H1 (cell line): ENCODE measurements at regions not wholly inside any gene's neighbourhood (a gene's known extent, or its start where the extent isn't known, plus 50 kb on each side); places are given as distances from the start of the nearest gene placed in this dataset.

Source experiments
- CTCF ChIA-PET: fragments of 300-600 bp; sonication (Branson Sonifier 250); formaldehyde crosslinking; loops from one replicate; lab custom pipeline; 2021; ENCODE audit not compliant: partially characterized antibody; lab: Charles Lee
- POLR2A ChIA-PET: fragments of 300-600 bp; sonication (Branson Sonifier 250); formaldehyde crosslinking; loops from one replicate; lab custom pipeline; 2021; ENCODE audit warnings: inconsistent platforms; ENCODE audit not compliant: partially characterized antibody; lab: Charles Lee
- DNase-seq, 2 experiments: peaks; one replicate each; pipeline versions ENCODE4 v3.0.0 to v3.0.0-alpha.2; 2010 to 2022; ENCODE audit warnings: low spot score in 2 of 2, low read depth in 1 of 2, mixed read lengths in 1 of 2
- FAIRE-seq: peaks from 2 replicates; lab custom pipeline; 2011; peaks lifted over from hg19 to GRCh38; lab: Jason Lieb, UNC
- H2AFZ ChIP-seq: 2 replicates; pipeline ENCODE4 v1.8.1; 2012; ENCODE audit warnings: low read length, inconsistent platforms
- H2AK5ac ChIP-seq: 2 replicates; pipeline ENCODE4 v1.6.1; 2013; ENCODE audit warnings: low read depth, low read length
- H2BK120ac ChIP-seq: replicated peaks from 2 replicates; pipeline ENCODE3; 2013; ENCODE audit warnings: low read depth, low read length, inconsistent platforms
- H2BK12ac ChIP-seq: 2 replicates; pipeline ENCODE4 v1.6.1; 2013; ENCODE audit warnings: low read depth, low read length
- H2BK15ac ChIP-seq: 2 replicates; pipeline ENCODE4 v1.6.1; 2013; ENCODE audit warnings: low read length
- H2BK20ac ChIP-seq: 2 replicates; pipeline ENCODE4 v1.6.1; 2013; ENCODE audit warnings: low read length
- H2BK5ac ChIP-seq: 2 replicates; pipeline ENCODE4 v1.6.1; 2013; ENCODE audit warnings: low read depth, low read length
- H3K14ac ChIP-seq: 2 replicates; pipeline ENCODE4 v1.6.1; 2013; ENCODE audit warnings: inconsistent platforms; ENCODE audit not compliant: insufficient read length
- H3K18ac ChIP-seq: 2 replicates; pipeline ENCODE4 v1.6.1; 2013; ENCODE audit warnings: low read length; ENCODE audit errors: extremely low read depth
- H3K23ac ChIP-seq: 2 replicates; pipeline ENCODE4 v1.6.1; 2013; ENCODE audit warnings: inconsistent platforms; ENCODE audit not compliant: insufficient read length
- H3K23me2 ChIP-seq: 2 replicates; pipeline ENCODE4 v1.6.1; 2013; ENCODE audit warnings: low read depth, low read length
- H3K27ac ChIP-seq: 2 replicates; pipeline ENCODE4 v1.6.1; 2011; ENCODE audit warnings: low read depth, low read length, inconsistent platforms
- H3K27me3 ChIP-seq, 4 experiments: replicated peaks in 1 of 4; 1 replicate in 1 of 4; 2 replicates in 3 of 4; pipeline versions ENCODE4 v1.6.1 to v1.8.1; 2011 to 2013; ENCODE audit warnings: low read length in 3 of 4, mild to moderate bottlenecking in 3 of 4, inconsistent platforms in 2 of 4, mixed read lengths in 2 of 4, moderate library complexity in 1 of 4; ENCODE audit not compliant: control insufficient read depth in 3 of 4, insufficient read depth in 3 of 4; ENCODE audit errors: extremely low read depth in 1 of 4
- H3K36me3 ChIP-seq, 4 experiments: 2 replicates each; pipeline versions ENCODE4 v1.6.1 to v1.8.1; 2011 to 2013; ENCODE audit warnings: mild to moderate bottlenecking in 4 of 4, low read length in 3 of 4, moderate library complexity in 2 of 4, control low read depth in 1 of 4, inconsistent platforms in 1 of 4; ENCODE audit not compliant: insufficient read depth in 4 of 4, control insufficient read depth in 2 of 4
- H3K4ac ChIP-seq: replicated peaks from 2 replicates; pipeline ENCODE3; 2013; ENCODE audit warnings: low read length, low read depth, mixed read lengths, inconsistent platforms; ENCODE audit not compliant: insufficient read length
- H3K4me1 ChIP-seq, 4 experiments: replicated peaks in 1 of 4; 1 replicate in 1 of 4; 2 replicates in 3 of 4; pipeline versions ENCODE4 v1.6.1 to v1.8.1; 2011 to 2013; ENCODE audit warnings: low read length in 3 of 4, inconsistent platforms in 2 of 4, mixed read lengths in 1 of 4; ENCODE audit not compliant: insufficient read depth in 4 of 4, control insufficient read depth in 3 of 4
- H3K4me2 ChIP-seq, 2 experiments: 2 replicates each; pipeline versions ENCODE4 v1.6.1 to v1.8.1; 2011 to 2013; ENCODE audit warnings: low read depth in 2 of 2, low read length in 2 of 2, control low read depth in 1 of 2, inconsistent platforms in 1 of 2, mild to moderate bottlenecking in 1 of 2; ENCODE audit not compliant: insufficient read depth in 1 of 2
- H3K4me3 ChIP-seq, 4 experiments: fragments of 200-600, 300-600 bp in 1 of 4; sonication (generic), shearing (Covaris generic), sonication (Bioruptor Twin) in 1 of 4; 2 replicates each; pipeline versions ENCODE4 v1.5.1 to v1.8.1; 2011 to 2016; ENCODE audit warnings: low read length in 4 of 4, low read depth in 3 of 4, control low read depth in 2 of 4, inconsistent platforms in 2 of 4, mild to moderate bottlenecking in 2 of 4, mixed read lengths in 1 of 4, moderate library complexity in 1 of 4; ENCODE audit not compliant: insufficient read depth in 2 of 4; ENCODE audit errors: extremely low read depth in 1 of 4
- H3K56ac ChIP-seq: replicated peaks from 2 replicates; pipeline ENCODE3; 2013; ENCODE audit warnings: low read depth, mild to moderate bottlenecking, mixed read lengths, low read length, inconsistent platforms; ENCODE audit not compliant: insufficient read length
- H3K79me1 ChIP-seq: 2 replicates; pipeline ENCODE4 v1.6.1; 2013; ENCODE audit warnings: low read depth, low read length, control low read depth
- H3K79me2 ChIP-seq, 2 experiments: 2 replicates each; pipeline versions ENCODE4 v1.6.1 to v1.8.1; 2012 to 2013; ENCODE audit warnings: low read length in 2 of 2, mild to moderate bottlenecking in 2 of 2, inconsistent platforms in 1 of 2; ENCODE audit not compliant: insufficient read depth in 2 of 2, control insufficient read depth in 1 of 2
- H3K9ac ChIP-seq, 4 experiments: replicated peaks in 1 of 4; 1 replicate in 1 of 4; 2 replicates in 3 of 4; pipeline versions ENCODE4 v1.6.1 to v1.8.1; 2011 to 2013; ENCODE audit warnings: low read depth in 3 of 4, low read length in 3 of 4, control low read depth in 2 of 4, mild to moderate bottlenecking in 2 of 4, moderate library complexity in 2 of 4, inconsistent platforms in 1 of 4; ENCODE audit errors: extremely low read depth in 1 of 4
- H3K9me3 ChIP-seq, 2 experiments: 2 replicates each; pipeline versions ENCODE4 v1.6.1 to v1.8.1; 2012 to 2013; ENCODE audit warnings: mild to moderate bottlenecking in 2 of 2, moderate library complexity in 2 of 2, control low read depth in 1 of 2, inconsistent platforms in 1 of 2, low read depth in 1 of 2, low read length in 1 of 2, mixed read lengths in 1 of 2; ENCODE audit not compliant: insufficient read depth in 2 of 2
- H4K20me1 ChIP-seq, 2 experiments: replicated peaks in 1 of 2; 2 replicates each; pipeline versions ENCODE3 to v1.8.1; 2011 to 2013; ENCODE audit warnings: inconsistent platforms in 2 of 2, low read length in 2 of 2, mild to moderate bottlenecking in 1 of 2; ENCODE audit not compliant: insufficient read depth in 2 of 2, control insufficient read depth in 1 of 2
- H4K5ac ChIP-seq: 2 replicates; pipeline ENCODE4 v1.6.1; 2013; ENCODE audit warnings: low read length, low read depth, mixed read lengths, inconsistent platforms; ENCODE audit not compliant: insufficient read length
- H4K8ac ChIP-seq: 2 replicates; pipeline ENCODE4 v1.8.0; 2013; ENCODE audit warnings: mild to moderate bottlenecking, moderate library complexity, low read length, inconsistent platforms; ENCODE audit not compliant: insufficient read depth; ENCODE audit errors: extremely low read depth
- H4K91ac ChIP-seq: replicated peaks from 2 replicates; pipeline ENCODE3; 2013; ENCODE audit warnings: low read length, mixed read lengths, inconsistent platforms; ENCODE audit not compliant: insufficient read length
- ATF2 ChIP-seq: IDR thresholded peaks from 2 replicates; pipeline ENCODE4 v1.6.1; 2012; ENCODE audit warnings: low read length, inconsistent platforms
- EZH2 ChIP-seq: fragments of 200-600 bp; sonication (generic); IDR thresholded peaks from 2 replicates; pipeline ENCODE4 v1.7.1; 2012; ENCODE audit warnings: low read depth, mild to moderate bottlenecking, moderate library complexity, low read length, inconsistent platforms; ENCODE audit not compliant: severe bottlenecking
- SIN3A ChIP-seq, 2 experiments: IDR thresholded peaks in 1 of 2; conservative IDR thresholded peaks in 1 of 2; 2 replicates each; pipeline ENCODE4 v1.6.1; 2011 to 2012; ENCODE audit warnings: low read length in 2 of 2, improper control_type of control experiment in 1 of 2, low read depth in 1 of 2, mild to moderate bottlenecking in 1 of 2
- SIRT6 ChIP-seq: IDR thresholded peaks from one replicate; pipeline ENCODE4 v1.7.1; 2012; ENCODE audit warnings: low read length, inconsistent platforms
- TCF12 ChIP-seq: IDR thresholded peaks from 2 replicates; pipeline ENCODE4 v1.6.1; 2011; ENCODE audit warnings: low read depth, mild to moderate bottlenecking, low read length
- YY1 ChIP-seq: IDR thresholded peaks from 2 replicates; pipeline ENCODE4 v1.6.1; 2011; ENCODE audit warnings: low read depth, mild to moderate bottlenecking, low read length
- WGBS, 2 experiments: shearing (Covaris generic) in 1 of 2; methylation state at CpG; one replicate each; pipeline versions ENCODE4 v1.1.6 to v1.1.7; 2013 to 2015; ENCODE audit warnings: low lambda C conversion rate in 2 of 2, mixed read lengths in 2 of 2, inconsistent platforms in 1 of 2, low coverage in 1 of 2, missing lambda C conversion rate in 1 of 2; ENCODE audit not compliant: insufficient replicate concordance in 2 of 2, insufficient coverage in 1 of 2, insufficient read length in 1 of 2; ENCODE audit errors: extremely low coverage in 1 of 2, missing lambda C conversion rate in 1 of 2; 5-methylcytosine and 5-hydroxymethylcytosine counted together

- Histone ChIP-seq H3K36me3 (no peaks in the 10 kb centered on the region), H3K23me2 (0 out of 2 replicates have a peak, but pooled peaks cover 1% of the 10 kb centered on the region), H3K9ac (no peak overlapping the region), H2BK120ac (no peak overlapping the region), H3K4me3 (no peak overlapping the region), H4K20me1 (no peaks in the 10 kb centered on the region), H2BK15ac (no peak overlapping the region), H3K79me1 (no peaks in the 10 kb centered on the region), H2AFZ (no peak overlapping the region), H4K5ac (no peak overlapping the region), H4K8ac (no peak overlapping the region), H4K91ac (no peak overlapping the region), H2AK5ac (no peak overlapping the region), H3K79me2 (no peaks in the 10 kb centered on the region), H3K27me3 (no peaks in the 10 kb centered on the region), H3K23ac (no peak overlapping the region), H3K14ac (no peak overlapping the region), H2BK5ac (no peak overlapping the region), H2BK20ac (no peak overlapping the region), H3K4ac (no peak overlapping the region), H3K4me2 (no peak overlapping the region), H3K27ac (no peak overlapping the region), H3K4me1 (no peaks in the 10 kb centered on the region), H3K9me3 (peaks cover 49 to 55% of the 10 kb centered on the region in 2 experiments), H3K56ac (no peak overlapping the region), H3K18ac (no peak overlapping the region), H2BK12ac (no peak overlapping the region)
- WGBS, 2 experiments, result 78% methylated on average over 1 of the region's 1 CpG; no CpG with 5 or more reads in 1 of the 2 experiments
- TF ChIP-seq SIRT6, result no peak
- no peak for TF ChIP-seq YY1
- no peak for TF ChIP-seq ATF2
- no peak for TF ChIP-seq TCF12
- TF ChIP-seq SIN3A (conservative IDR thresholded peaks at IDR 0.05 in 1 of 2, IDR thresholded peaks at IDR 0.05 in 1 of 2; ENCODE audit: low read depth in 1 of 2, low read length in 2 of 2), result no peak
- no peak for TF ChIP-seq EZH2
- DNase-seq (no peak), FAIRE-seq (no peak)
- POLR2A ChIA-PET, result no interaction called here
- CTCF ChIA-PET, result no interaction called here
Measured at GRCh38 chr18:71038196-71038595, 749.4 kb downstream of the SOCS6 start.
